Mucosa of rectum (tissue), 2 donors: ENCODE measurements at regions not wholly inside any gene's neighbourhood (a gene's known extent, or its start where the extent isn't known, plus 50 kb on each side); places are given as distances from the start of the nearest gene placed in this dataset.
A peak's percentile ranks its signal among the peaks of the same experiment; 100 is the strongest.
"Not testable (repeated sequence)": the region's sequence is repeated elsewhere in the genome, so short reads cannot be mapped to it uniquely, and the experiment has no call there.

Source experiments
- H3K27ac ChIP-seq, 2 donors: one replicate each; pipeline ENCODE4 v1.7.0; 2013; ENCODE audit warnings: inconsistent platforms in 2 of 2, low read depth in 2 of 2, low read length in 2 of 2
- H3K27me3 ChIP-seq, 2 donors: one replicate each; pipeline ENCODE4 v1.7.0; 2013; ENCODE audit warnings: low read length in 2 of 2; ENCODE audit not compliant: control insufficient read depth in 2 of 2, insufficient read depth in 2 of 2
- H3K36me3 ChIP-seq, 2 donors: one replicate each; pipeline ENCODE4 v1.7.0; 2013; ENCODE audit warnings: low read length in 2 of 2; ENCODE audit not compliant: control insufficient read depth in 2 of 2, insufficient read depth in 2 of 2
- H3K4me1 ChIP-seq, 2 donors: one replicate each; pipeline ENCODE4 v1.7.0; 2013; ENCODE audit warnings: low read length in 2 of 2, mild to moderate bottlenecking in 1 of 2; ENCODE audit not compliant: control insufficient read depth in 2 of 2, insufficient read depth in 2 of 2
- H3K4me3 ChIP-seq, 2 donors: one replicate each; pipeline ENCODE4 v1.7.0; 2013; ENCODE audit warnings: low read length in 2 of 2
- H3K9ac ChIP-seq, 2 donors: one replicate each; pipeline ENCODE4 v1.7.0; 2013; ENCODE audit warnings: low read length in 2 of 2, low read depth in 1 of 2, mild to moderate bottlenecking in 1 of 2
- H3K9me3 ChIP-seq, 2 donors: one replicate each; pipeline ENCODE4 v1.7.0; 2013; ENCODE audit warnings: low read length in 2 of 2; ENCODE audit not compliant: control insufficient read depth in 2 of 2
- donor health status: healthy.
- donor health status: Normal muscosa, but diverticular disease.

- Histone ChIP-seq H3K4me3 (no peak overlapping the region), H3K4me1 (no peaks in the 10 kb centered on the region), H3K27me3 (no peaks in the 10 kb centered on the region), H3K9me3 (no peaks in the 10 kb centered on the region), H3K9ac (no peak overlapping the region), H3K36me3 (no peaks in the 10 kb centered on the region), H3K27ac (no peak overlapping the region)
Measured at GRCh38 chr13:31530922-31531321, 208.4 kb upstream of the RXFP2 start.

DNA sequence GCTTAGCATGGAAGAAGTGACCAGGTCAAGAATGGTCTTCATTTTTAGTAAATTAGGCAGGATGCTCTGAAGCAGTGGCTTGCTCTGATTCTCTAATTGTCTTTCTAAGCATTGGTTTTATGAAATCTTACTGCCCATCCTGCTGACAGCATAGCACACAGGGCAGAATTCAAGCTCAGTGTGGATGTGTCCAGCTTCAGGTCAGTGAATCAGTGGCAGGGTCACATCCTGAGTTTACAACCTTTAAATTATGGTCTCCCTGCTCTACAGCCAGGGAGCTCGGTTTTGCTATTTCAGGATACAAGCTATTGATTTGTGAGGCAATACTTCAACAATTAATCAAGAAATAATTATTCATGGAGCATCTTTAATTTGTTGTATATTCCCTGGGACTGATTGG, 202.3 kb upstream of the RXFP2 start:
- Histone ChIP-seq H3K36me3 (no peaks in the 10 kb centered on the region), H3K4me3 (no peak overlapping the region), H3K27ac (no peak overlapping the region), H3K9ac (no peak overlapping the region), H3K4me1 (no peaks in the 10 kb centered on the region), H3K27me3 (no peaks in the 10 kb centered on the region), H3K9me3 (no peaks in the 10 kb centered on the region)

DNA sequence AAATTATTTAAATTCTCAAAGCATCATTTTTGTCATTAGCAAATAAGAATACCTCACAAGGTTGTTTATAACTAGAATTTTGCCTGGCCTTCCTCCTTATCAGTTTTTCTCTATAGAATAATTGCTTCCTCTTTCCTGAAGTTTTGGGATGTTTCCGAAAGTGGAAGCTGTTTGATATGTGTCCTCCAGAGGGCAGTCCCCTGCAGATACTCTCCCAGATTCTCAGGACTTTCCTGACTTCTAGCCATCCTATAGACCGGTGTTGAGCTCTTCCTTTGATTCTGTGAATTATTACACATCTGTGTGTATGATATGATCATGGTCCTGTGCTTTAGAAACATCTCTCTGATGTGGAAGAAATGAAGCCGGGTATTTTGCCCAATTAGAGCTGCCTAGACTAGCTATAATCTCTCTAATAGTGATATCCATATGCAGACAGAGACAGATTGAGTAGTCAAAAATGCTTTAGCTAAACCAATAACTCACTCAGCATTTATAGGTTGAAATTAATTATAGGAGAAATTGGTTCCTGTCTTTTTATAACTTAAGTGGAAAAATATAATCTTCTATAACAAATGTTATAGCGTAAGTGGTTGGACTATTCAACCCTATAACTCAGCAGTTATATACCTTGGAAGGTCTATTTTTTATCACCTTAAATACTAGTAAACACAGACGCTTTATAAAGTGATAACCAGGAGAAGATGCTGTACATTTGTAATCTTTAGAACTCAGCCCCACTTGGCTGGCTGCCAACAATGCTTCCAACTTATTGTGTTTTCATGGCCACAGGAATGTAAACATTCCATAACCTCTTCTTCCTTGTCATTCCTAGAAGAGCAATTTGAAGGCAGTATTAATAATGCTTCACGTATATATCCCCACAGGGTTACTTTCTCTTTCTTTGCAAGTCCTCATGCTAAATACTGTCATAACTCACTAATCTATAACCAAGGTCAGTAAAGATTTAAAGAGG, 201.0 kb upstream of the RXFP2 start:
- no peaks in the 10 kb centered on the region for H3K36me3 ChIP-seq
- no peak overlapping the region for H3K27ac ChIP-seq
- H3K9me3 ChIP-seq, result no peaks in the 10 kb centered on the region
- no peaks in the 10 kb centered on the region for H3K4me1 ChIP-seq
- no peaks in the 10 kb centered on the region for H3K27me3 ChIP-seq
- no peak overlapping the region for H3K4me3 ChIP-seq
- H3K9ac ChIP-seq, result no peak overlapping the region

DNA sequence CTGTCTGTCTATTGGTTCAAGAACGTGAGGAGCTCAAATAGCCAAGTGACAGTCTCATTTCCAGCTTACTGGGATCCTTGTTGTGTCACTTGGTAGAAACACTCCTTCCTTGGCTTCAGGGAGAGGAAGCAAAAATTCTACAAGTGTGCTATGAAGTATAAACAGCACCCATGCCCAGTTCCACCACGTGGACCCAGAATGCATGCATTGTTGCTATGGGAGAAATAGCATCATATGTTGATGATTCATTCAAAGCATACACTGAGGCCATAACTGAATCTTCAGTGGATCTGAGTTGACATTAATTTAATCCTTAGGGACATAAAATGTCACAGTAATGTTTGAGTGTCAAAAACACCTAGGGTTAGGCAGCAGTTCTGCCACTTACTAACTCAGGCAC, 199.0 kb upstream of the RXFP2 start:
- no peaks in the 10 kb centered on the region for H3K36me3 ChIP-seq

DNA sequence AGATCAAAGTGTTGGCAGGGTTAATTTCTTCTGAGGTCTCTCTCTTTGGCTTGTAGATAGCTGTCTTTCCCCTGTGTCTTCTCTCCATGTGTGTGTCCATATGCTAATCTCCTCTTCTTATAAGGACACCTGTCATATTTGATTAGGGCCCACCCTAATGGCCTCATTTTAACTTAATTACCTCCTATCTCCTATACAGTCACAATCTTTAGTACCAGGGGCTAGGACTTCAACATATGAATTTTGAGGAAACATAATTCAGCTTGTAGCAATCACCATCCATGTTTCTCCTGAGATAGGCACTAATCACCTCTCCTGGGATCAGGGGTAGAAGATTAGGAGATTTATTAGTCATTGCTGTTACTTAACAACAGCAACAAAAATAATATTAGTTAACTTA, 196.1 kb upstream of the RXFP2 start:
- H3K9me3 ChIP-seq, result no peaks in the 10 kb centered on the region
- H3K4me3 ChIP-seq, result no peak overlapping the region
- no peak overlapping the region for H3K27ac ChIP-seq
- no peaks in the 10 kb centered on the region for H3K27me3 ChIP-seq
- no peak overlapping the region for H3K9ac ChIP-seq
- no peaks in the 10 kb centered on the region for H3K36me3 ChIP-seq
- no peaks in the 10 kb centered on the region for H3K4me1 ChIP-seq

More for the DNA sequence above, 199.0 kb upstream of the RXFP2 start:
- Histone ChIP-seq H3K9ac (no peak overlapping the region), H3K9me3 (no peaks in the 10 kb centered on the region), H3K27me3 (no peaks in the 10 kb centered on the region), H3K4me3 (no peak overlapping the region), H3K27ac (no peak overlapping the region), H3K4me1 (no peaks in the 10 kb centered on the region)

- no peak overlapping the region for H3K27ac ChIP-seq
- no peak overlapping the region for H3K4me3 ChIP-seq
- no peaks in the 10 kb centered on the region for H3K9me3 ChIP-seq
- no peaks in the 10 kb centered on the region for H3K36me3 ChIP-seq
- no peak overlapping the region for H3K9ac ChIP-seq
- H3K27me3 ChIP-seq, result no peaks in the 10 kb centered on the region
- H3K4me1 ChIP-seq, result no peaks in the 10 kb centered on the region
Measured at GRCh38 chr13:31545616-31546015, 193.7 kb upstream of the RXFP2 start.

GRCh38 chr13:31556376-31556775, 182.9 kb upstream of the RXFP2 start:
- Histone ChIP-seq H3K9me3 (no peaks in the 10 kb centered on the region), H3K27ac (no peak overlapping the region), H3K27me3 (no peaks in the 10 kb centered on the region), H3K36me3 (no peaks in the 10 kb centered on the region), H3K9ac (no peak overlapping the region), H3K4me3 (no peak overlapping the region), H3K4me1 (no peaks in the 10 kb centered on the region)

DNA sequence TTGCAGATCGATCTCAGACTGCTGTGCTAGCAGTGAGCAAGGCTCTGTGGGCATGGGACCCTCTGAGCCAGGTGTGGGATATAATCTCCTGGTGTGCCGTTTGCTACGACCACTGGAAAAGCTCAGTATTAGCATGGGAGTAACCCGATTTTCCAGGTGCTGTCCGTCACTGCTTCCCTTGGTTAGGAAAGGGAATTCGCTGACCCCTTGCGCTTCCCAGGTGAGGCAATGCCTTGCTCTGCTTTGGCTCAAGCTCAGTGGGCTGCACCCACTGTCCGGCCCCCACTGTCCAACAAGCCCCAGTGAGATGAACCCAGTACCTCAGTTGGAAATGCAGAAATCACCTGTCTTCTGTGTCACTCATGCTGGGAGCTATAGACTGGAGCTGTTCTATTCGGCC, 155.1 kb upstream of the RXFP2 start:
- peaks cover 13 to 23% of the 10 kb centered on the region in 2 donors for H3K4me1 ChIP-seq
- H3K27me3 ChIP-seq, H3K27ac ChIP-seq, H3K9me3 ChIP-seq, H3K4me3 ChIP-seq, H3K9ac ChIP-seq, H3K36me3 ChIP-seq: not testable (repeated sequence)

- H3K36me3 ChIP-seq, result no peaks in the 10 kb centered on the region
- no peak overlapping the region for H3K9ac ChIP-seq
- H3K9me3 ChIP-seq, result no peaks in the 10 kb centered on the region
- H3K27ac ChIP-seq, result peak overlapping the region; percentile 28 to 70
- peaks cover 13 to 26% of the 10 kb centered on the region in 2 donors for H3K4me1 ChIP-seq
- no peaks in the 10 kb centered on the region for H3K27me3 ChIP-seq
- peak overlapping the region in 1 of 2 donors; percentile 20 for H3K4me3 ChIP-seq
Measured at GRCh38 chr13:31587698-31588266, 151.5 kb upstream of the RXFP2 start.

GRCh38 chr13:31588316-31588715, 151.0 kb upstream of the RXFP2 start:
- peak overlapping the region; percentile 52 to 70 for H3K27ac ChIP-seq
- H3K9ac ChIP-seq, result no peak overlapping the region
- H3K27me3 ChIP-seq, result no peaks in the 10 kb centered on the region
- peak overlapping the region in 1 of 2 donors; percentile 20 for H3K4me3 ChIP-seq
- no peaks in the 10 kb centered on the region for H3K36me3 ChIP-seq
- H3K9me3 ChIP-seq, result no peaks in the 10 kb centered on the region
- peaks cover 13 to 26% of the 10 kb centered on the region in 2 donors for H3K4me1 ChIP-seq
